WERI-Rb-1 (cell line): ENCODE measurements at regions not wholly inside any gene's neighbourhood (a gene's known extent, or its start where the extent isn't known, plus 50 kb on each side); places are given as distances from the start of the nearest gene placed in this dataset.

Experiments used
- DNase-seq: peaks from one replicate; pipeline ENCODE4 v3.0.0-alpha.2; 2020
- H3K27ac ChIP-seq: fragments of 250-450 bp; sonication (Bioruptor Pico); 2 replicates; pipeline ENCODE4 v1.5.1; 2020; ENCODE audit warnings: mild to moderate bottlenecking, moderate library complexity
- H3K27me3 ChIP-seq: fragments of 250-450 bp; sonication (Bioruptor Pico); 2 replicates; pipeline ENCODE4 v1.5.1; 2021; ENCODE audit warnings: mild to moderate bottlenecking, low read depth, moderate library complexity; ENCODE audit not compliant: insufficient read depth, severe bottlenecking
- H3K36me3 ChIP-seq: fragments of 250-450 bp; sonication (Bioruptor Pico); 2 replicates; pipeline ENCODE4 v1.5.1; 2020; ENCODE audit warnings: mild to moderate bottlenecking, moderate library complexity
- H3K4me3 ChIP-seq: 2 replicates; pipeline ENCODE4 v1.5.1; 2011; ENCODE audit warnings: low read depth, mild to moderate bottlenecking, control low read depth, low read length
- H3K9me3 ChIP-seq: fragments of 250-450 bp; sonication (Bioruptor Pico); 2 replicates; pipeline ENCODE4 v1.5.1; 2021; ENCODE audit warnings: mild to moderate bottlenecking, moderate library complexity; ENCODE audit not compliant: severe bottlenecking
- CTCF ChIP-seq: IDR thresholded peaks from 2 replicates; pipeline ENCODE4 v1.5.1; 2011; ENCODE audit warnings: low read depth, mild to moderate bottlenecking, control low read depth, inconsistent platforms, low read length

- Histone ChIP-seq H3K36me3 (no peaks in the 10 kb centered on the region), H3K4me3 (no peak overlapping the region), H3K9me3 (no peaks in the 10 kb centered on the region), H3K27ac (no peak overlapping the region), H3K27me3 (no peaks in the 10 kb centered on the region)
- TF ChIP-seq CTCF: no peak
- DNase-seq: no peak
These were observed 308.0 kb downstream of the OLFM4 start for GRCh38 chr13:53336441-53337160.

- no peak for TF ChIP-seq CTCF
- Histone ChIP-seq H3K27me3 (no peaks in the 10 kb centered on the region), H3K36me3 (no peaks in the 10 kb centered on the region), H3K9me3 (no peaks in the 10 kb centered on the region), H3K27ac (no peak overlapping the region), H3K4me3 (no peak overlapping the region)
- no peak for DNase-seq
These were observed 310.1 kb downstream of the OLFM4 start for GRCh38 chr13:53338760-53339159.

GRCh38 chr13:53340505-53341143 is 312.0 kb downstream of the OLFM4 start:
- no peak for DNase-seq
- no peaks in the 10 kb centered on the region for H3K27me3 ChIP-seq
- H3K27ac ChIP-seq: no peak overlapping the region
- no peaks in the 10 kb centered on the region for H3K36me3 ChIP-seq
- no peaks in the 10 kb centered on the region for H3K9me3 ChIP-seq
- no peak overlapping the region for H3K4me3 ChIP-seq
- TF ChIP-seq CTCF: no peak

GRCh38 chr13:53341144-53341510 is 312.5 kb downstream of the OLFM4 start:
- no peaks in the 10 kb centered on the region for H3K36me3 ChIP-seq
- no peak for TF ChIP-seq CTCF
- H3K9me3 ChIP-seq: no peaks in the 10 kb centered on the region
- no peak overlapping the region for H3K4me3 ChIP-seq
- H3K27ac ChIP-seq: no peak overlapping the region
- DNase-seq: no peak
- H3K27me3 ChIP-seq: no peaks in the 10 kb centered on the region

GRCh38 chr13:53342623-53343360 is 314.2 kb downstream of the OLFM4 start:
- TF ChIP-seq CTCF: no peak
- no peaks in the 10 kb centered on the region for H3K9me3 ChIP-seq
- no peak overlapping the region for H3K27ac ChIP-seq
- no peak overlapping the region for H3K4me3 ChIP-seq
- H3K36me3 ChIP-seq: no peaks in the 10 kb centered on the region
- H3K27me3 ChIP-seq: no peaks in the 10 kb centered on the region
- no peak for DNase-seq
